ENCODE measurements at regions not wholly inside any gene's neighbourhood (a gene's known extent, or its start where the extent isn't known, plus 50 kb on each side); places are given as distances from the start of the nearest gene placed in this dataset.

DNA sequence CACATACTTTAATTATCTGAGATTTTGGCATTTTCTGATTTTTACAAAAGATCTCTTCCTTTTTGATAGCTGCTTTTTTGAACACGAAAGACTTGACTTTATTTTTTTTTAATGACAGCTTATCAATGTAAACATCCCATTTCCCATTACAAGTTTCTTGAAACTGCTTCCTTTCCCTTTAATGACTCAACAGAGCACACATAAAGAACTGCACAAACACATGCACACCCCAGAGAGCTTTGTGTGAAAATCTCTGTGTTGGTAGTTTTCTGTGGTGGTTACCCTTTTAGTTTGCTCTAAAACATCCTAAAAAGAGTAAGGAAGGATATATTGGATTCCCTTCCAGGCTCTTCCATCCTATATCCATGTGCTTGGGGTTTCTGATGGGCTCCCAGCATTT lies 125.1 kb upstream of the ZNF32 start:
- H3K27ac ChIP-seq (replicated peaks; ENCODE audit: low read length) = no peak overlapping the region
- H3K9ac ChIP-seq (ENCODE audit: low read depth, low read length, poor library complexity) = no peak overlapping the region
- H3K27me3 ChIP-seq (ENCODE audit: control insufficient read depth in 3 of 3, insufficient read depth in 3 of 3, low read depth in 1 of 3, low read length in 3 of 3) = no peaks in the 10 kb centered on the region
- no peak overlapping the region for H3K14ac ChIP-seq (ENCODE audit: low read length)
- H3K4me3 ChIP-seq (ENCODE audit: low read length in 2 of 2) = no peak overlapping the region
- no peak overlapping the region for H2BK12ac ChIP-seq (ENCODE audit: low read length)
- no peak overlapping the region for H2BK15ac ChIP-seq (ENCODE audit: low read length)
- no peak overlapping the region for H2AK5ac ChIP-seq (ENCODE audit: low read depth, low read length)
- H3K18ac ChIP-seq (ENCODE audit: low read length) = no peak overlapping the region
- no peak overlapping the region for H2AFZ ChIP-seq (ENCODE audit: low read length)
- DNase-seq (ENCODE audit: low spot score) = no peak
- no peaks in the 10 kb centered on the region for H3K79me1 ChIP-seq (ENCODE audit: low read depth, low read length)
- H4K91ac ChIP-seq (ENCODE audit: low read depth, low read length, poor library complexity) = no peak overlapping the region
- H3K23ac ChIP-seq (ENCODE audit: low read depth, low read length, poor library complexity) = no peak overlapping the region
- H3K4ac ChIP-seq (ENCODE audit: low read length) = no peak overlapping the region
- no peaks in the 10 kb centered on the region for H3K4me1 ChIP-seq (ENCODE audit: control insufficient read depth in 2 of 2, insufficient read depth in 1 of 2, low read depth in 1 of 2, low read length in 2 of 2)
- no peaks in the 10 kb centered on the region for H3K9me3 ChIP-seq (replicated peaks in 1 of 2; ENCODE audit: control insufficient read depth in 2 of 2, insufficient read depth in 1 of 2, low read depth in 1 of 2, low read length in 2 of 2)
- H2BK120ac ChIP-seq (ENCODE audit: low read depth, low read length) = no peak overlapping the region
- no peak overlapping the region for H2BK5ac ChIP-seq (ENCODE audit: low read length)
- H3K4me2 ChIP-seq (ENCODE audit: insufficient read depth, low read length, poor library complexity, severe bottlenecking) = no peak overlapping the region
- no peak overlapping the region for H4K8ac ChIP-seq (ENCODE audit: low read depth, low read length)
- no CpG with 5 or more reads among the region's 1 CpG for WGBS, 2 donors (ENCODE audit: extremely low coverage in 2 of 2, insufficient read length in 2 of 2, insufficient replicate concordance in 1 of 2)
- H3K36me3 ChIP-seq (replicated peaks in 1 of 2; ENCODE audit: control insufficient read depth in 2 of 2, insufficient read depth in 2 of 2, low read length in 2 of 2) = no peaks in the 10 kb centered on the region

DNA sequence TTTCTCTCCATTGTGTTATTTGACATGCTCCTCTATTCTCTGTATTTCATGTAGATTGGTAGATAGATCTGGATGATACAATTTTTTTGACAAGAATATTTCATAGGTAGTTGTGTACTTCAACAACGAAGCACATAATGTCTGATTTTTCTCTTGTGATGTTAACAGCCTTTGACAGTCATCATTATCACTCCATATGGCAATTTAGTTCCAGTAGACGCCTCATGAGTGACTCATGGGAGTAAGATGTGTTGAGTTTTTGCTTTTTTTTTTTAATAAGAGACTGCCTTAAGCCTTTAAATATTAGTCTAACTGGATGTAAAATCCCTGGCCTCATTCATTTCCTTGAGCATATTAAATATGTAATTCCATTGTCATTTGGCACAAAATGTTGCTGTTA lies 123.5 kb upstream of the ZNF32 start:
- no peak overlapping the region for H2AK5ac ChIP-seq (ENCODE audit: low read depth, low read length)

DNA sequence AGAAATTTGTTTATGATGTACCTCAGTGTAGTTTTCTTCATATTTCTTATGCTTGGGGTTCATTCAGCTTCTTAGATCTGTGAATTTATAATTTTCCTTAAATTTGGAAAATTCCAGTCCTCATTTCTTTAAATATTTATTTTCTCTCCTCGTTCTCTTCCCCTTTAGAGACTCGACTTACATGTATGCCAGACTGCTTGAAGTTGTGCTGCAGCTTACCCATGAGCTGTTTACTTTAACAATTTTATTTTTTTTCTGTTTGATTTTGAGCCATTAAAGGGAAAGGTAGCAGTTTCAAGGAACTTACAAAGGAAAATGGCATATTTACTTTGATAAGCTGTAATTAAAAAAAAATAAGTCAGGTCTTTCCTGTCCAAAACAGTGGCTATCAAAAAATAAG lies 123.0 kb upstream of the ZNF32 start:
- Histone ChIP-seq H3K4ac (ENCODE audit: low read length) (no peak overlapping the region), H2BK120ac (ENCODE audit: low read depth, low read length) (no peak overlapping the region), H2BK15ac (ENCODE audit: low read length) (no peak overlapping the region), H3K36me3 (replicated peaks in 1 of 2; ENCODE audit: control insufficient read depth in 2 of 2, insufficient read depth in 2 of 2, low read length in 2 of 2) (no peaks in the 10 kb centered on the region), H3K23ac (ENCODE audit: low read depth, low read length, poor library complexity) (no peak overlapping the region), H3K4me3 (ENCODE audit: low read length in 2 of 2) (no peak overlapping the region), H3K27ac (replicated peaks; ENCODE audit: low read length) (no peak overlapping the region), H3K4me1 (ENCODE audit: control insufficient read depth in 2 of 2, insufficient read depth in 1 of 2, low read depth in 1 of 2, low read length in 2 of 2) (no peaks in the 10 kb centered on the region), H3K9ac (ENCODE audit: low read depth, low read length, poor library complexity) (no peak overlapping the region), H2AFZ (ENCODE audit: low read length) (no peak overlapping the region), H2BK5ac (ENCODE audit: low read length) (no peak overlapping the region), H4K8ac (ENCODE audit: low read depth, low read length) (no peak overlapping the region), H3K79me1 (ENCODE audit: low read depth, low read length) (no peaks in the 10 kb centered on the region), H3K4me2 (ENCODE audit: insufficient read depth, low read length, poor library complexity, severe bottlenecking) (no peak overlapping the region), H3K14ac (ENCODE audit: low read length) (no peak overlapping the region), H4K91ac (ENCODE audit: low read depth, low read length, poor library complexity) (no peak overlapping the region), H3K18ac (ENCODE audit: low read length) (no peak overlapping the region), H2AK5ac (ENCODE audit: low read depth, low read length) (no peak overlapping the region), H2BK12ac (ENCODE audit: low read length) (no peak overlapping the region), H3K9me3 (replicated peaks in 1 of 2; ENCODE audit: control insufficient read depth in 2 of 2, insufficient read depth in 1 of 2, low read depth in 1 of 2, low read length in 2 of 2) (no peaks in the 10 kb centered on the region), H3K27me3 (ENCODE audit: control insufficient read depth in 3 of 3, insufficient read depth in 3 of 3, low read depth in 1 of 3, low read length in 3 of 3) (no peaks in the 10 kb centered on the region)
- no peak for DNase-seq (ENCODE audit: low spot score)
- no CpG with 5 or more reads among the region's 2 CpGs for WGBS, 2 donors (ENCODE audit: extremely low coverage in 2 of 2, insufficient read length in 2 of 2, insufficient replicate concordance in 1 of 2)

More for the DNA sequence above, 123.5 kb upstream of the ZNF32 start:
- Histone ChIP-seq H3K4ac (ENCODE audit: low read length) (no peak overlapping the region), H3K4me1 (ENCODE audit: control insufficient read depth in 2 of 2, insufficient read depth in 1 of 2, low read depth in 1 of 2, low read length in 2 of 2) (no peaks in the 10 kb centered on the region), H4K91ac (ENCODE audit: low read depth, low read length, poor library complexity) (no peak overlapping the region), H3K9me3 (replicated peaks in 1 of 2; ENCODE audit: control insufficient read depth in 2 of 2, insufficient read depth in 1 of 2, low read depth in 1 of 2, low read length in 2 of 2) (no peaks in the 10 kb centered on the region), H2BK120ac (ENCODE audit: low read depth, low read length) (no peak overlapping the region), H3K14ac (ENCODE audit: low read length) (no peak overlapping the region), H3K9ac (ENCODE audit: low read depth, low read length, poor library complexity) (no peak overlapping the region), H4K8ac (ENCODE audit: low read depth, low read length) (no peak overlapping the region), H3K27ac (replicated peaks; ENCODE audit: low read length) (no peak overlapping the region), H2AFZ (ENCODE audit: low read length) (no peak overlapping the region), H2BK5ac (ENCODE audit: low read length) (no peak overlapping the region), H3K18ac (ENCODE audit: low read length) (no peak overlapping the region), H2BK12ac (ENCODE audit: low read length) (no peak overlapping the region), H3K4me2 (ENCODE audit: insufficient read depth, low read length, poor library complexity, severe bottlenecking) (no peak overlapping the region), H3K36me3 (replicated peaks in 1 of 2; ENCODE audit: control insufficient read depth in 2 of 2, insufficient read depth in 2 of 2, low read length in 2 of 2) (no peaks in the 10 kb centered on the region), H2BK15ac (ENCODE audit: low read length) (no peak overlapping the region), H3K4me3 (ENCODE audit: low read length in 2 of 2) (no peak overlapping the region), H3K79me1 (ENCODE audit: low read depth, low read length) (no peaks in the 10 kb centered on the region), H3K27me3 (ENCODE audit: control insufficient read depth in 3 of 3, insufficient read depth in 3 of 3, low read depth in 1 of 3, low read length in 3 of 3) (no peaks in the 10 kb centered on the region), H3K23ac (ENCODE audit: low read depth, low read length, poor library complexity) (no peak overlapping the region)
- no peak for DNase-seq (ENCODE audit: low spot score)
- no CpG with 5 or more reads among the region's 2 CpGs for WGBS, 2 donors (ENCODE audit: extremely low coverage in 2 of 2, insufficient read length in 2 of 2, insufficient replicate concordance in 1 of 2)

DNA sequence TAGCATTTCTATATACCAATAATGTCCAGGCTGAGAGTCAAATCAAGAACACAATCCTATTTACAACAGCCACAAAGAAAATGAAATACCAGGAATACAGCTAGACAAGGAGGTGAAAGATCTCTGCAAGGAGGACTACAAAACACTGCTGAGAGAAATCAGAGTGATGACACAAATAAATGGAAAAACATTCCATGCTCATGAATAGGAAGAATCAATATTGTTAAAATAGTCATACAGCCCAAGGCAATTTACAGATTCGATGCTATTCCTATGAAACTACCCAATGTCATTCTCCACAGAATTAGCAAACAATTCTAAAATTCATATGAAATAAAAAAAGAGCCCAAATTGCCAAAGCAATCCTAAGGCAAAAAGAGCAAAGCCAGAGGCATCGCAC lies 116.8 kb upstream of the ZNF32 start:
- no peak overlapping the region for H3K9ac ChIP-seq (ENCODE audit: low read depth, low read length, poor library complexity)
- H3K27me3 ChIP-seq (ENCODE audit: control insufficient read depth in 3 of 3, insufficient read depth in 3 of 3, low read depth in 1 of 3, low read length in 3 of 3) = no peaks in the 10 kb centered on the region
- no peaks in the 10 kb centered on the region for H3K79me1 ChIP-seq (ENCODE audit: low read depth, low read length)
- no peaks in the 10 kb centered on the region for H3K9me3 ChIP-seq (replicated peaks in 1 of 2; ENCODE audit: control insufficient read depth in 2 of 2, insufficient read depth in 1 of 2, low read depth in 1 of 2, low read length in 2 of 2)
- H3K27ac ChIP-seq (replicated peaks; ENCODE audit: low read length) = no peak overlapping the region
- H2AFZ ChIP-seq (ENCODE audit: low read length) = no peak overlapping the region
- H2BK15ac ChIP-seq (ENCODE audit: low read length) = no peak overlapping the region
- no peak overlapping the region for H3K23ac ChIP-seq (ENCODE audit: low read depth, low read length, poor library complexity)
- no peak overlapping the region for H2AK5ac ChIP-seq (ENCODE audit: low read depth, low read length)
- no peak overlapping the region for H2BK5ac ChIP-seq (ENCODE audit: low read length)
- no peak overlapping the region for H3K4ac ChIP-seq (ENCODE audit: low read length)
- H4K91ac ChIP-seq (ENCODE audit: low read depth, low read length, poor library complexity) = no peak overlapping the region
- no peak for DNase-seq (ENCODE audit: low spot score)
- no peak overlapping the region for H3K18ac ChIP-seq (ENCODE audit: low read length)
- no peaks in the 10 kb centered on the region for H3K4me1 ChIP-seq (ENCODE audit: control insufficient read depth in 2 of 2, insufficient read depth in 1 of 2, low read depth in 1 of 2, low read length in 2 of 2)
- H2BK120ac ChIP-seq (ENCODE audit: low read depth, low read length) = no peak overlapping the region
- H2BK12ac ChIP-seq (ENCODE audit: low read length) = no peak overlapping the region
- H3K14ac ChIP-seq (ENCODE audit: low read length) = no peak overlapping the region
- no CpG with 5 or more reads among the region's 2 CpGs for WGBS, 2 donors (ENCODE audit: extremely low coverage in 2 of 2, insufficient read length in 2 of 2, insufficient replicate concordance in 1 of 2)
- no peak overlapping the region for H3K4me2 ChIP-seq (ENCODE audit: insufficient read depth, low read length, poor library complexity, severe bottlenecking)
- H3K4me3 ChIP-seq (ENCODE audit: low read length in 2 of 2) = no peak overlapping the region
- no peaks in the 10 kb centered on the region for H3K36me3 ChIP-seq (replicated peaks in 1 of 2; ENCODE audit: control insufficient read depth in 2 of 2, insufficient read depth in 2 of 2, low read length in 2 of 2)
- H4K8ac ChIP-seq (ENCODE audit: low read depth, low read length) = no peak overlapping the region
